HG03342 (cell line): ENCODE measurements at regions not wholly inside any gene's neighbourhood (a gene's known extent, or its start where the extent isn't known, plus 50 kb on each side); places are given as distances from the start of the nearest gene placed in this dataset.

Experiments
- ATAC-seq: cut with Tn5 transposase; IDR thresholded peaks from one replicate; pipeline ENCODE4 v1.9.1; 2021; ENCODE audit warnings: mild to moderate bottlenecking, moderate library complexity; ENCODE audit not compliant: unreplicated experiment

DNA sequence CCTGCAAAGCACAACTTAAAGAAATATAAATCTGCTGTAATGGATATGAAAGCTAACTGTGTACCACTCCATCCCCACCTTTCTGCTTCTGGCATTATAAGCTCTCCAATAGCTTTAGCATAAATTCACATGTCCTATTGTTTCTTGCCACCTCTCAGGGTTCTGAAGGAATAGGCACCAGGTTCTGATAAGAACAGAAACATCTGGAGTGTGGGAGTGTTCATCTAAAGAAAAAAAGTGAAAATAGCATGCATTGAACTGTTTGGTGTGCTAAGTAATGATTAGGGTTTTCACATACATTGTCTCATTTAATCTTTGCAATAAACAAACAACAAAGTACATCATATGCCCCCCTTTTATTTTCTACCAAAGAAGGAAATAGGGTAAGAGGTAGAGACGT lies 72.3 kb downstream of the FAM76B start:
- ATAC-seq, result no peak

DNA sequence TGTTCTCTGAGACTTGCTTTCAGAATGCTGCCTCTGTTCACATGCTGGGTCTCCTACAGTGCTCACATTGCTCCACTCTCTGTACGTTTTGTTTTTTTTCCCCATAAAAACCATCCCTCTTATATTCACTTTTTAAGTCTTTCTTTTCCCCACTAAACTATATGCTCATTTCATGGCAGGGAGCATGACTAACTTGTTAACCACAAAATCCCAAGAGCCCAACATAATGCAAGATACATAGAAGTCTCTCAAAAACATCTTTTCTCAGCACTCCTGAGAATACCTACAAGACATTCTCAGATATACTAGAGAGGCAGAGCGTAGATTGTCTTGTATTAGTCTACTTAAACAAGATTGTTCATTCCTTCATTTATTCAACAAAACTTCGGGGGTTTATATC lies 73.3 kb downstream of the FAM76B start:
- peak; percentile 11 for ATAC-seq

DNA sequence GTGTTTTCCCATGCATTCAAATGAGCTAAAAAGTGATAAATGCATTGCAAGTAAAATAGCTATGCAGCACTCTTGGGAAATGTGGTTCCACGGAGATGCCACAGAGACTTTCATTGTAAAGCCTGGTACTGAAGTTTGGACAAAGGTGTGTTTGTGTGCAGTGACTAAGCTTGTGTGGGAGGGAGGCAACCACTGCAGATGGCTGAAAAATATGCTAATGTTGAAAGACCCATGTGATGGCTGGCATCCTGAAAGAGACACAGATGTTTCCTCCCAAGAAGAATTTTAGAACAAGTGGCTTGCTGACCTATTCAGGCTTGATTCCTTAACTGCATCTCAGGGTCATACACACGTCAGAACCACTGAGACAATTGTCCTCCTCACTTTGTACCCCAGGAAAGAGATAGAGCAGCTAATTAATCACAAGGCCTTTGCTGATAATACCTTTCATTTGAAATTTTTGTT lies 73.8 kb downstream of the FAM76B start:
- peak; percentile 75 for ATAC-seq

DNA sequence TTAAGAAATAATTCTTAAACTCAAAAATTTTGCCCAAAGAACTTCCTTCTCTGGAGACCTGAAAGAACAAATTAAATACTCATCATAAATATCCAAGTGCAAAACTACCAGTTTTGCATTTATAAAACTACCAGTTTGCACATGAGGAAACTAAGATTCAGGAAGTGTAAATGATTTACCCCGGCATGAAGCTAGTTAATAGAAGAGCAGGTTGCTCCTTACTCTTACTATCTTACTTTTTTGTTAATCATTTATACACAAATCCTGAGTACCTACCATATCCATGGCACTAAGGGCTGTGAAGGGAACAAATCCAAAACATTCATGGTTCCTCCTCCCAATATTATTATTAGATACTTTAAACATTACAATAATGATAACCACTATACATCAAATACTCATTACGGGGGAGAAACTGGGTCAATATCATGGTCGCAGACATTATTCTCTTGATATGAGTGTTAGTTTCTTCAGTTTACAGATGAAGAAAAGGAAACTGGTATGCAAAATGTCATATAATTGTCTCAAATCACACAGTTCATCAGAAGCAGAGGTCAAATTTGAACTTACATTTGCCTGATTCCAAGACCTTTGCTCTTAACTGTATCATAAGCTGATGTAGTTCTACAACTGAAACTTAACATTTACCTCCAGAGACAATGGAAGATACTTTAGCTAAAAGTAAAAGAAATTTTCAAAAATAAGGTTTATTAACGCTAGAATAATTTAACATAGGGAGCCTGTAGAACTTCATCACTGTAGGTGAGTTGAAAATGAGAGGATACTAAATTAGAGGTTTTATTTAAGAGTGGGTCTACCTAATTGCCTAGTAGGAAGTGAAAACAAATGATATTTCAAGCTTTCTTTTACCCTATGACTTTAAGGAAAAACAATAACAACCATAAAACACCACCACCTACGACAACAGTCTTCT lies 74.5 kb downstream of the FAM76B start:
- peak; percentile 23 for ATAC-seq

DNA sequence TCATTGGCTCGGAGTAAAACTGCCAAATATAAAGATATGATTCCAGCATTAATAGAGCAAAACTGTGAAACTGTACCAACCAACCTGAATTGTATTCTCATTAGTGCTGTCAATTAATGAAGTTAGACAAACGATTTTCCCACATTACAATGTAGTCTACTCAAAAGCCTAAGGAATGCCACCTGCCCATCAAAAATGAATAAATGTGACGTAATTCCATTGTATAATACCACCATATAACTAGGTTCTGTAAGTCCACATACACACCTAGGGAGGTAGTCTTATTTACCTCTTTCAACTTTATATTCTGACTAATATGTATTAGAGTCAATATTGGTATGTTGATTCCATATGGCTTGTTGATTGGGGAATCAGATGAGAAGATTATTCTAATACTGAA lies 76.2 kb downstream of the FAM76B start:
- ATAC-seq, result no peak

DNA sequence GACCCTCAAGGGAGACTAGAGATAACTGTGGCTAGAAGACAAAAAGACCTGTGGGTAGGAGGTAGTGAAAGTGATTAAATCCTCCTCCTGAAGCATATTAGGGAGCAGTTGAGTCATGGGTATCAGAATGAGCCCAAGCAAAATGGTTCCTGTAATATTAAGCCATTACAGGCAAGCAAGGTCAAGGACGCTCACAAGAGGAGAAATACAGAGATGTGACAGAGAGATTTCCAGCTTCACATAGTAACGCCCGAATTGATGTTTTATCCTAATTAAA lies 77.7 kb downstream of the FAM76B start:
- ATAC-seq, result peak; percentile 22

DNA sequence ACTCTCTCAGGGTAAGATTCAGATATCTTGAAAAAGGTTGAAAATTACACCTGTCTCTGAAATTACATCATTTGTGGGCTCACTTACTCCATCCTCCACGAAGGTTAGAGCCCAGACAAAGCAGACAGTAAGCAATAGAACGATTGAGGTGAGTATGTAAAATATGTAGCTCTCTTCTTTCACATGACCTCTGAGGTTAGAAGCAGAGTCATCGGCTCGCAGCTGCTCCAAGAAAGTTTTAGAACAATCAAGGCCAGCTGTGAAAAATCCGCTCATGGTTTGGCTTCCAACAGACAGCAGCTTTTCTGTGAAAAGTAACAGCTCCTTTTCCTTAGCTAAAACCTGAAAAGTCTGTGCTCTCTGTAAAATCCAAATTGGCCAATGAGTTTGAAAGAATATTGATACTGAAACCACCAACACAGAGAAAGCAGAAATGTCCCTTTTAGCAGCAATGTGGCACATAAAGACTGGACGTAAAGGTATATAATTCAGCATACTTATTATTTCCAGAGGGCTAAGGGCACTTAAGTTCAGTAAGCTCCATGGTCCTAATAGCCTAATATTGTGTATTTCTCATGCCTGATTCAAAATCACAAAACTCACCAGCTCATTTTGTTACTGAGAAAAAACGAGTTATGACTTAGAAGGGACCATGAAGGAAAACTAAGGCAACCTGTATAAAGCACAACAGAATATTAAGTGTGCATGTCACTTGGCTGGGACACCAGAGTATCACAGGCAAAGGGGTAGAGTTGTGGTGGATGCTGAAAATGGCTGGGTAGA lies 78.2 kb downstream of the FAM76B start:
- peak; percentile 41 for ATAC-seq

DNA sequence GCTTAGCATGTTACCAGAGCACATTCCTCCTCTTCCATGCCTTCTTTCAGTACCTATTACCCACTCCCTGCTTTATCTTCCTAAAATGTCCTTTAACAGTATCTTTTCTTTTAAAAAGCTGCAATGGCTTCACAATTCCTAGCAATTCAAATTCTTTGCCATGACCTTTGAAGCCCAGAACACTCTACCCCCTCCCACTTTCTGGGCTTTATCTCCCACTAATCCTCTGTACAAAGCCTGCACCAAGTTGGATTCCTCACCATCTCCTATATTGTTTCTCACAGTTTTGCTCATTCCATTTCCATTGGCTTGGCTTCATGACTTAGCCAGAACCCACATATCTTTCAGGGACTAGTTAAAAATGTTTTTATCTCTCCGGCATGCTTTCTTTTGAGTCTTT lies 80.9 kb downstream of the FAM76B start:
- ATAC-seq, result no peak

DNA sequence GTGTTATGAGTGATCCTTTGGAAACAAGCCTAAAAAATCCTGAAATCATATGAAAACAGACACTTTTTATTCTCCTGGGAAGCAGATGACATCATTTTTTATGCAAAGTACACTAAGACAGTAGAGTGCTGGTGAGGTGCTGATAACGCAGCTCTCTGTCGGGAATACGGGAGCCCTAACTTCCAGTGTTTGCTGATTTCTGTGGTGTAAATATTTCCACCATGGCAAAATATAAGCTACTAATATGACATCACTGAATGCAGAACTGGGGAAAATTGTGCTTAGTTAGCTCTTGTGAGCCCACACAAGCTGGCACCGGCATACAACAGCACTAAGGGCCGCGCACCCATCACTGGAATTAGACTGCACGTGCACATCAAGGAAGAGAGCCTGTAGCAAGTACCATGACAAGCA lies 82.6 kb downstream of the FAM76B start:
- ATAC-seq, result no peak

DNA sequence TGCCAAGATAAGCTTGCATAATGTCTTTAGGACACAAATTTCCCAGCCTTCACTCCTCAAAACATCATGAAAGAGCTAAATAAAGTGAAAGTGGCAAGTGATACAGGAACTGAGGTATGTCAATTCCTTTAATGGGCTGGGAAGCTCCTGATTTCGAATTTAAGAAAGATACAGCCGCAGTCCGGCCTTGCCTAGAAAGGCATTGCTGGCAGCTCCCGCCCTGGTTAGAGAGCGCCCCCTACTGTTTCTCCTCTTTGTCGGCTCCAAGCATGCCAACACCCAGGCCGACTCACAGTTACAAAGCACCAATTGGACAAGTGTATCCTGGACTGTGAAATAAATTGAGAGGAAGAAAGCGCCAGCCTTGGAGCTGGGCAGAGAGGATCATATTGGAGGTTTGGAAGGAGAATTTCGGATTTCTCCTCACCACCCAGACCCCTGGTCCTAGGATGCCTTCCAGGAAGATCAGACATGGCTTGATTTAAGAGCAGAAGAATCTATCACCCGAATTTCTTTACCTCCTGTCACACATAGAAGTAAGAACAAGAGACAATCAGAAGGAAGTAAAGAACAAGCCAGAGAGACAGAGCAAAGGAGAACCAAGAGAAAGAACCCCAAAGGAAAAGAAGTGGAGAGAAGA lies 84.0 kb downstream of the FAM76B start:
- peak; percentile 78 for ATAC-seq

DNA sequence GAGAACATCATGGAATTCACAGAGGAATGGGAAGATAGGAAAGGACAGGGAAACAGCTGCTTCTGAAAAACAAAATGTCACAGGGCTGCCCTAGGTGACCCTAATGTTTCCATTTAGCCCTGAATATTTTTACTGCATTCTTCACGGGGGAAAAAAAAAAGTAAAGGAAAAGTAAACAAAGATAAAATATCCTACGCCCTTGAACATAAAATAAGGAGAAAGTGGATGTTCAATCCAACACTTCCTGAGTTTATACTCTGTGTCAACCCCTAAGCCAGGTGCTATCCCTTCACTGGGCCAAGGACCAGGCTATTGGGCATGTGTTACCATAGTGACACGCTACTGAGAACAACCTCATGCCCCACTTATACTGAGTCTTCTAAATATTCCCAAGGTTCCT lies 84.7 kb downstream of the FAM76B start:
- no peak for ATAC-seq

DNA sequence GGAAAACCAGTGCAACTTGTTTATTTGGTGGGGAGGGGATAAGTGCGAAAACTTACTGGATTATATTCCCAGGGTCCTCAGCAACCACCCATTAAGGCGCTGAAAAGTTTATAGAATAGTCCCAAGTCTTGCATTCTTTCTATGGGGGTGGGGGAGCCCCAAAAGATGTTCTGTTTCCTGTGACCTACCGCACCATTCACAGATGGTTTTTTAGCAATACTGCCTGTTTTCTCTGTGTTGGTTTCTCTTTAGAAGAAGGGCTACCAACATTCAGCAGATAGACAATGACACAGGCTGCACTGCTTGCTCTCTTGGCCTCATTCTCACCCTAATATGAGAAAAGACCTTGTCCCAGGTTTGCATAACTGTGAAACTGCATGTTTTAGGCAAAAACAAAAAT lies 86.5 kb downstream of the FAM76B start:
- no peak for ATAC-seq

DNA sequence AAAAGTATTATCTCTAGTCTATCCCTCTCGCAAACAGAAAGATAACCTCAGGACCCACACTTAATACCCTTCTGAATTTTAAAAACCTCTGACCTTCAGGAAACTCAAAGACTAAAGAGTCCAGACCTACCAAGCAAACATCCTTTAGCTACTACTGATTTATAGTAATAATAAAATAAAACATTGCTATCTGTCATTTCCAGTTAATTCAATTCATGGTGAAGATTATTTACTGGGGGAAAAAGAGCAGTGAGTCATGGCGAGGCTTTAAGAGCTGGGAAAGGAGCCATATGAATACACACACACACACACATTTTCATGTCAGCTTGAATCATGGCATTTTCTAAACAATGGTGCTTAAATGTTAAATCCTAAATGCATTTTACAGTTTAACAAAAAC lies 87.1 kb downstream of the FAM76B start:
- no peak for ATAC-seq

DNA sequence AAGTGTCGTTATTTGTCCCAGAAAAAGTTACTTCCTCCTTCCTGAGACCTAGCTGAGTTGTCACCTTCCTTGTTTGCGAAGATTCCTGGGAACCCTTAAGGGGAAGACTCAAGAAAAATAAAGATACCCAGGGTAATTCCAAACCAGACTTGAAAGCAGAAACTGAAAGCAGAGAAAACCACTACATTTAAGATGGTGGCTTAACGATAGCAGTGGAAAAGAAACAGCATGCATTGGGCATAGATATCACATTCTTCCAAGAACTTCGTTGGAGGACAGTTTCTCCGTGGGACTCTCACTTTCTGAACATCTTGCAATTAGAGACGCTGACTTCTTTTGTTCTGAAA lies 89.1 kb downstream of the FAM76B start:
- ATAC-seq, result peak; percentile 57

DNA sequence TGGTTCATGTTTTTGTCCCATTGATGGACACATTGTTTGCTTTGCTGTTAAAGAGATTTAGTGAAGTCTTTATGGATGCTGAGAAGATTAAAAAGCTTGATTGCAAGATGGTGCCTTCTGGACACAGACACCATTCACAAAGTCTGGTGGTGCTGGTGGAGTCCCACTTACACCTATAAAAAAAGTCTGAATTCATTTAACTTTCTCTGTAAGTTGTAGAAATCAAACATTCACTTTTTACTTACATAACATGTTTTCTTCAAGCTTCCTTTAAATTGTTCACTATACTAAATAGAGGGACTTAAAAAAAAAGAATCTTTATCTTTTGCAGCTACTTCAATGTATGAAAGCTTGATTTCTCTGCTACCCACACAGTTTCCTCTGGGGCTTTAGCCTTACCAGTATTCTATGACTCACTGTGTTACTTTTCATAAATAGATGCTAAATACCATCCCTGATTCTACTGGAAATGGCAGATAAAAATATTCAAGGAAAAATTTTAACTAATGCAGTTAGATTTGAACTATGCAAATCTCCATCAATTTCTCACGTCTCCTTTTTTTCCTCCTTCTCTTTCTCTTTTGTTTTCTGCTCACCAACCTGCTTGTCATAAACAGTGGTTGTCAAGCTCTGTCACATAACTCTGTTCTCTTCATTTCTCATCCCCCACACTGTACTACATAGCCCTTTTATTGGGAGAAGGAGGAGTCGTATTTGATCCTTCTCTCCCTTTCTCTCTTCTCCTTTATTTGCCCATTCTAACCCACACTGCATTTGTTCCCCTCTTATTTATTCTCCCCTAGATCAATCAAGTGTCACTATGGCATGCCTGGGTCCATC lies 89.7 kb downstream of the FAM76B start:
- peak; percentile 43 for ATAC-seq

DNA sequence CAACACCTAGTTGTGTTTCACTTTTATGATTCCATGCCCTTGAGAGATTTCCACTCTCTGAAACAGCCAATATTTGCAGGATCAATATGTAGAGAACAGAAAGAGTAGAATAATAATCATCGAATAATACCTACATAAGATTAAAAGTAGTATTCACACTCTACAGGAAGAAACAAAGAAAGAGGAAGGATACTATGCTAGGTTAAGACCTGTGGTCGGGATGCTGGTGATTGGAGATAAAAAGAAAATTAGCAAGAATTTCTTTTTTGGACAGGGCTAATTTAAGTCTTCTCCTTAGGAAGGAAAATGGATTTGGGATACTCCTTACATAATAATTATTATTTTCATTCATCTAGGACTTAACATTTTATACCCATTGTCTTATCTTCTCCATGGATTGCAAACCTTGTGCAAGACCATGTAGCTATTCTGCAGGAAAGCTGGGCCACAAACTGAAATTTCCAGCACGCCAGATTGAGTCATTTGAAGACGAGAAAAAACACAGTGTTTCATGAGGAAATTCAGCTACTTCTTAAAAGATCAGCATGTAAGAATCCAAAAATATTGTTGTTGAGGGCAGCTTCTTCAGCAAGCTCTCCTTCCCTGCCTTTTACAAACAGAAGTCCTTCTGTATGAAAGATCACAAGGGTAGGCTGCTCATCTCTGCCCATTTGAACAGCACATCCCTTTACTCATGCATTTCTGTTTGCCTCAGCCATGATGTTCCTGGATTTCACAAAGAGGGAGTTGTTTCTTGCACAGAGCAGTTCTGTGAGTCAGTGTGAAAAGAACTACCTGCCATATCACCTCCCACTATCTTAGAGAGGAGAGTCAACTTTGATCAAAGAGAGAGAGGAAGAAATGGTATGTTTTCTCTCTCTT lies 90.7 kb downstream of the FAM76B start:
- ATAC-seq, result no peak

DNA sequence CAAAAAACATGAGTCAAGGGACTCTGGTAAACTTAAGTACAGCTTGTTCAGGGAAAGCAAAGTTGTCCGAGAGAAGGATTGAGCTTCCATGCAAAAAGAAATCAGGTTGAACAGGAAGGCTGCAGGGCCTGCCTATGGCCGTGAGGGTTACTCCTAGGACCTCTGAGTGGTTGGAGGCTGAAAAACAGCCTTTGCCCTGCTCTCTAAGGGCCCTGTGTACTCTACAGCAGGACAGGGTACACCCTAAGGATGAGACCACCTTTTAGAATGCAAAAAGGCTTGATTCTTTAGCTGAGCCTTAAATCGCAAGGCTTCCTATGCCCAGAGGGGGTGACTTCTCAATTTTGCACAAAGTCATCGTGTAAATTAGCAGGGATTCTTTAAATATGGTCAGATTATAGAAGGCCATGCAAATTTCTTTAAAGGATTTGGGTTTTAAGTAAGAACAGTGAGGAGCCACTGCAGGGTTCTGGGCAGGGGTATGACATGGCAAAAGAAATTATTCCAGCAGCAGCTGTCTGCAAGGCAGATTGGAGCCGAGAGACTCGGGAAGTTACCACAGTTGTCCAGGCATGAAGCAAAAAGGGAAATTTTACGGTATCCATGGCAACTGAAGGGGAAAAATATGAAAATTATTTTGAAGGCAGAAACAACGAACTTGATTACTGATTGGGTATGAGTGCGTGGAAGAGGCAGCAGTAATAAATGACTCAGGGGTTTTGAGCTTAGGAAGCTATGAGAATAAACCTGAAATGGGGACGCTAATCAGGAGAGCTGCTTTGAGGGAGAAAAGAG lies 91.8 kb downstream of the FAM76B start:
- no peak for ATAC-seq

DNA sequence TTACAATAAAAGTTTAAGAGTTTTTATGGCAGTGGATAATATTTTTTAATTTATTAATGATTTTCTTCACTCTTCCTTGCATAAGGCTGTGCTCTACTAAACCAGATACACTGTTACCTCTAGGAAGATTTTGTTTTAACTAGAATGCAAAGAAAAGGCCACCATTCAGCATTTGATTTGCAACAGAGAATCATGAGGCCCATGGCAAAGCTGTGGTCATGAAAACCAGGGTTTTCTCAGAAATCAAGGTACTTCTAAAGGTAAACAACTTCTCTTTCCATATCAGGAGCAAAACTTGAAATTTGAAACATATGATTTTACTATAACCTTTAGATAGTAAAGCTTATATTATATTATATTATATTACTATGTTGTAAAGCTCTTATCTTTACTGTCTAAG lies 94.4 kb downstream of the FAM76B start:
- ATAC-seq, result no peak

DNA sequence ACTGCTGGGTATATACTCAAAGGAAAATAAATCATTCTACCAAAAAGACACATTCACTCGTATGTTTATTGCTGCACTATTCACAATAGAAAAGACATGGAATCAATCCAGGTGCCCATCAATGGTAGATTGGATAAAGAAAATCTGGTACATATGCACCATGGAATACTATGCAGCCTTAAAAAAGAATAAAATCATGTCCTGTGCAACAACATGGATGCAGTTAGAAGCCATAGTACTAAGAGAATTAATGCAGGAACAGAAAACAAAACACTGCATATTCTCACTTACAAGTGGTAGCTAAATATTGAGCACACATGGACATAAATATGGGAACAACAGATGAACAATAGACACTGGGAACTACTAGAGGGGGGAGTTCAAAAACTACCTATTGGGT lies 96.3 kb downstream of the FAM76B start:
- ATAC-seq, result no peak
